ENCODE measurements at regions not wholly inside any gene's neighbourhood (a gene's known extent, or its start where the extent isn't known, plus 50 kb on each side); places are given as distances from the start of the nearest gene placed in this dataset.
A peak's percentile ranks its signal among the peaks of the same experiment; 100 is the strongest.

DNA sequence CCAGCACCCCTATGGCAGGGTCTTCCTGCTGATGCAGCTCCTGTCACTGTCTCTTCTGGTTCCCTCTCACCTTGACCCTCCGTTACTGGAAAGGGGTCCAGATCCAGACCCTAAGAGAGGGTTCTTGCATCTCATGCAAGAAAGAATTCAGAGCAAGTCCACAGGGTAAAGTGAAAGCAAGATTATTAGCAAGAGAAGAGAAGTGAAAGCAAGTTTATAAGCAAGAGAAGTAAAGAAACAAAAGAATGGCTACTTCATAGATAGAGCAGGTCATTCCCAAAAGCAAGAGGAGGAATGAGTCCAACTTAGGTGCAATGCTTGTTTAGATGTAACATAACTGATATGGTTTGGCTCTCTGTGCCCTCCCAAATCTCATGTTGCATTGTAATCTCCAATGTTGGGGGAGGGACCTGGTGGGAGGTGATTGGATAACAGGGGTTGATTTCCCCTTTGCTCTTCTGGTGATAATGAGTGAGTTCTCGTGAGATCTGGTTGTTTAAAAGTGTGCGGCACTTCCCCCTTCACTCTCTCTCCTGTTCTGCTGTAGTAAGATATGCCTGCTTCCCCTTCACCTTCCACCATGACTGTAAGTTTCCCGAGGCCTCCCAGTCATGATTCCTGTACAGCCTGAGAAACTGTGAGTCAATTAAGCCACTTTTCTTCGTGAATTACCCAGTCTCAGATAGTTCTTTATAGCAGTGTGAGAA lies 183.3 kb downstream of the MED10 start:
- DNase-seq (ENCODE audit: low read depth), result peak; percentile 4

DNA sequence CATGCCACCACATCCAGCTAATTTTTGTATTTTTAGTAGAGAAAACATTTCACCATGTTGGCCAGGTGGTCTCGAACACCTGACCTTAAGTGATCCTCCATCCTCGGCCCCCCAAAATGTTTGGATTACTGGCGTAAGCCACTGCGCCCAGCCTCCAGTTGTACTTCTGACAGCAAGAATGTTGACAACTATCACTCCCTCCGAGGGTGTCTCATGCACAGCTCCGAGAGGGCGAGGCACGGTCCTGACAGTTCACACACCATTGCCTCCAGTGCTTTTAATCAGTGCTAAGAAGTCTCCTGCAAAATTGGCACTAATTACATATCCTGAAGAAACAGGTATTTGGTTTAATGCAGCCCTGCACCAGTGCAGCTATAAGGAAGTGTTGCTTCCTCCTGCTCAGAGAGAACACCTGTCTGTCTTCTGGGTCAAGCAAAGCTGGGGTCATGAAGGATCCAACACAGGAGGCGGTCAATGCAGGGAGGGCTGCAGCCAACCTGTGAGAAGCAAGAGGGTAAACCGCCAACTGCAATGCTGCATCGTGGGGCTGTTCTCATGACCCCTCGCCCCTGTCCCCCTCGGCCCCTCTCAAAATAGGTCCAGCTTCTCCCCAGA lies 184.0 kb downstream of the MED10 start:
- no peak for DNase-seq (ENCODE audit: low read depth)

- no peak for DNase-seq (ENCODE audit: low read depth)
These were observed 185.0 kb downstream of the MED10 start for GRCh38 chr5:6193310-6193709.

DNA sequence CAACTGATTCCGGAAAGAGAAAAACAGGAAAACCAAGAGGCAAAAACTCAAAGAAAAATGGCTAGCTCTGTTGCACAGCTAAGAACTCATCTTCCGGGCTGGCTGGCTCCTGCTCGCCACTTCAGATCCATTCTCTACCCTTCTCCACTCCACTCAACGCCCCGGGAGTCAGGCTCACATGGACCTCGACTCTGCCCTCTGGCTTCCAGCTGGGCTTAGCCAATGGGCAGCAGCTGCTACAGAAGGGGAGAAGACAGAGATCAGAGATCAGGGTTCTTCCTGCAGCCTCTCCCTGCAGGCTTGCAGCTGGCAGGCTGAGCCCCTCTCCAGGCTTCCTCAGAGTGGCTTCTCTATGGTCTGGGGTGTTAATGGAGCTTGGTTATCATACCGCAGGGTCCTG lies 187.5 kb downstream of the MED10 start:
- no peak for DNase-seq (ENCODE audit: low read depth)

- DNase-seq (ENCODE audit: low read depth), result no peak
These were observed 189.4 kb downstream of the MED10 start for GRCh38 chr5:6188976-6189375.

GRCh38 chr5:6188344-6188743 lies 190.0 kb downstream of the MED10 start:
- no peak for DNase-seq (ENCODE audit: low read depth)

GRCh38 chr5:6187501-6187900 lies 190.8 kb downstream of the MED10 start:
- no peak for DNase-seq (ENCODE audit: low read depth)

GRCh38 chr5:6185574-6185973 lies 192.8 kb downstream of the MED10 start:
- DNase-seq (ENCODE audit: low read depth), result no peak

GRCh38 chr5:6184481-6184880 lies 193.9 kb downstream of the MED10 start:
- DNase-seq (ENCODE audit: low read depth), result no peak

DNA sequence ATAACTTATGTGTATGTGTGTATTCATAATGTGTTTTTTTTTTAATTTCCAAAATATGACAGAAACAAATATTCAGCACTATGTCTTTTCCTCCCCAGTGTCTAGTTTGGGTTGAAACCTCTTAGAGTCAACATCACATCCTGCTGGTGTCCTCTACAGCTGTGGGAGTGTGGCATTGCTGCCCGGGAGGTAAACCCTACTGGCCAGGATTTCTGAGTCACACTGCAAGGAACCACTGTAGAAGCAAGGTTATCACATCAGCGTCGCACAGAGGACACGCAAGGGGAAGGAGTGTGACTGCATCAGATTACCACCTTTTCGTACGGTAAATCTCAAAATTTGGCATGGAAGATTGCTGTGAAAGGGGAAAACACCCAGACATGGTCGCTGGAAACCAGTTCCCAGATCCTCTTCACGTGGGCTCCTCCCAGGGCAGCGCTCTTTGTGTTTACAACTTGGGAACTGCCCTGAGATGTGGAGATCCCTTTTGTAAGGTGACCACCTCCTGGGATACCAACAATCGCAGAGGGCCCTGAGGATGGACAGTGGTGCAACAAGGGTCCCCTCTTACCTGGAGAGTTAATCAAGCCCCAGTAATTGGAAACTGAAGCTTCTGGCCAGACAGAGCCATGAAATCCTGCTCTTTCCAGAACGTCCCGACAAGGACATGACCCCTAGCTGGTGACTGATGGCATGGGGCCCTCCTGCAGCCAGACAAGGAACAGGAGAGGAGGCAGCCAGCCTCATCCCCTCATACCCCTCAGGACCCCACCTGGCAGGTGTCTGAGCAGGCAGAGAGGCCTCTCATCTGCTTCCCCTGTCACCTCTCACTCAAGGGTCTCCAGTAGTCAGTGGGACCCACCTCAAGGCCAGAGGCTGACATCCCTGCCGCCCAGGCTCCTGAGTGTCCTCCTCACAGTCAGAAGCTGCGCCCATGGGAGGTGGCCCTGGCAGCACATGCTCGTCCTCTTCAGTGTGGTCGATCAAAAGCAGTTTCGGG lies 194.7 kb downstream of the MED10 start:
- DNase-seq (ENCODE audit: low read depth), result no peak

GRCh38 chr5:6182271-6182815 lies 196.0 kb downstream of the MED10 start:
- no peak for DNase-seq (ENCODE audit: low read depth)

DNA sequence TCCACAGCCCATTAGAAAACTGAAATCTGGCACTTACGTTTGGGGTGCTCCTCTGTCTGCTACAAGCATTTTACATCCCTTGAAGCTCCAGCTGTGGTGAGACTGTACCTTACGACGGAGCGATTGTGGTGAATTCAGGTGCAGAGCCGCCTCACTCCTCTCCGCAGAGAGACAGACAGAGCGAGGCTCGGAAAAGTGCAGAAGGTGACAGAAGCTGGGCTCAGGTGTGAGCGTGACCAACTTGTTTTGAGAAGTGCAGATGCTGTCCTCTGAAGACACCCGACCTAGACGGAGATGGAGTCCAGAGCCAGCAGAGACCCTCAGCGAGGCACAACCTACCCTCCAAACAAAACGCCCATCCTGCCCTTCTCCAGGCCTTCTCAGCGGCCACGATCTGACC lies 196.5 kb downstream of the MED10 start:
- no peak for DNase-seq (ENCODE audit: low read depth)

DNA sequence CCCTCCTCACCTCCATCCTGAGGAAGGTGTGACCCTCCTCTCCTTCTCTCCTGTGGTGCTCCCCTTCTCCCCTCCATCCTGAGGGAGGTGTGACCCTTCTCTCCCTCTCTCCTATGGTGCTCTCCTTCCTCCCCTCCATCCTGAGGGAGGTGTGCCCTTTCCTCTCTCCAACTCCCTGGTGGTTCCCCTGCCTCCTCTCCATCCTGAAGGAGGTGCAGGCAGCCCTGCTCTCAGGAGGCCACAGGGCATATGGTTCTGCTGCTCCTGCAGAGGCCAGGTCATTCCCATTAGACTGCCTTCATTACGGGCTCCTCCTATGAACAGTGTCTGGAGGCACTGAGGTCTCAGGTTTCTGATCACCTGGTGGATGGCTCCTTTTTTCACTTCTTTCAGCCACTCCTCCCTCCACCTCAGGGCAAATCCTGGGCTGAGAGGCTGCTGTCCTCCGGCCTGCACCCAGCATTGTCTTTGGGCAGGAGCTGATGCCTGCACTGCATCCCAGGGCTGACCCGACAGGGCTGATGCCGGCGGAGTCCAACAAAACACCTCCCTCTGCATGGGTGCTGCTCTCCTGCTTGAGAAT lies 197.1 kb downstream of the MED10 start:
- DNase-seq (ENCODE audit: low read depth), result no peak

DNA sequence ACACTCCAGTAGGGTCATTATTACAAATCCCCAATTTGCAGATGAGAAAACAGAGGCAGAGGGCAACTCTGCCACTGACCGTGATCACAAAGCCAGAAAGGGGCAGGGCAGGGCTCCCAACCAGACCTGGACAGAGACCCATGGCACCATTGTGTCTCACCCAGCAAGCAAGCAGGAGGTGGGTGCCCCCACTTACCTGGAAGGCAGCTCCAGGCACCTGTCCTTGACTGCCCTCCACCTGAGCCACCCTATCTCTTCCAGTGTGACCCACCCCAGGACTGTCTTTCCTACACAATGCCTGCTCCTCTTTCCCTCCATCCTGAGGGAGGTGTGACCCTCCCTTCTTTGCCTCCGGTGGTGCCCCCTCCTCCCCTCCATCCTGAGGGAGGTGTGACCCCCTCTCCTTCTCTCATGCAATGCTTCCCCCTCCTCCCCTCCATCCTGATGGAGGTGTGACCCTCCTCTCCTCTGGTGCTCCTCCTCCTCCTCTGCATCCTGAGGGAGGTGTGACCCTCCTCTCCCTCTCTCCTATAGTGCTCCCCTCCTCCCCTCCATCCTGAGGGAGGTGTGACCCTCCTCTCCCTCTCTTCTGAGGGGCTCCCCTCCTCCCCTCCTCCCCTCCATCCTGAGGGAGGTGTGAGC lies 198.0 kb downstream of the MED10 start:
- DNase-seq (ENCODE audit: low read depth), result no peak

DNA sequence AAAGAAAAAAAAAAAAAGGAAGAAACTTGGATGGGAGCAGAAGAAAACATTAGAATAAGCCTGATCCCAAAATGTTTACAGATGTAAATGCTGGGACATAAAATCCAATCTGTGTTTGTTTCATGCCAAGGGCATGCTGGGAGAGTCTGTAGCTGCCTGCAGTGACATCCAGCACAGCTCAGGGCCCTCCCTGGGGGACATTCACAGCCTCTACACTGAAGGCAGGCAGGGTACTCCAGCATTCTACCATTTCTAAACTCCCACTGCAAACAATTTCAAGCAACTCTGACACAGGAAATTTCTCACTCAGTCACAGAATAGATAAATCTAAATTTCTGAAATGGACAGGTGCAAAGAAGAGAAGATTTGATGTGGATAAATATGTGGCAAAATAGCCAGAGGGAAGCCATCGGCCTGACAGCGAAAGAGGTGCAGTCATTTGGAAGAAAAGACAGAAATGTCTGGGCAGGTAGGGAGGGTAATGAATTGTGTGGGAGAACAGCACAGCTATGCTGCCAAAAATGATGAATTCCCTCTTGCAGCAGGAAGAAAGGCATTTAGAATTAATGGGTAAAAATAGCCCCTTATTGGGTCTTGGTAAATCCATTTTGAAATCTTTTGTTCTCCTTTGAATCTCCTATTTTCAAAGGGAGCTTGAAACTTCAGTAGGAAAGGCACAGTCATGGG lies 199.4 kb downstream of the MED10 start:
- DNase-seq (ENCODE audit: low read depth), result no peak

DNA sequence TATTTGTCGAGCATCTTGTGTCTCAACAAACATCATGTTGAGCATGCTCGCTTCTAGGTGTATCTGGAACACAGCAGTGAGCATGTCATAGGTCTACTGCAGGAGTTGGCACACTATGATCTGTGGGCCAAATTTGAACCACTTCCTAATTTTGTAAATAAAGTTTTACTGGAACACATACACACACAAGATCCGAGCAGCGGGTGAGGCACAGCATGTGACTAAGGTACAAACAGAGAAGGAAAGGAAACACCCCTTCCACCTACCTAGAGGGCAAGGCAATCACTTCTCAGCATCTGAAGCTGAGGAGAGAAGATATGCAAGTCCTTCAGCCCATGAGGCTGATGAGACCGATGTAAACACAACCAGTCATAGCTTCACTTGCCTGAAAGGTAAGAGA lies 200.4 kb downstream of the MED10 start:
- no peak for DNase-seq (ENCODE audit: low read depth)

- no peak for DNase-seq (ENCODE audit: low read depth)
These were observed 202.1 kb downstream of the MED10 start for GRCh38 chr5:6176102-6176693.

DNA sequence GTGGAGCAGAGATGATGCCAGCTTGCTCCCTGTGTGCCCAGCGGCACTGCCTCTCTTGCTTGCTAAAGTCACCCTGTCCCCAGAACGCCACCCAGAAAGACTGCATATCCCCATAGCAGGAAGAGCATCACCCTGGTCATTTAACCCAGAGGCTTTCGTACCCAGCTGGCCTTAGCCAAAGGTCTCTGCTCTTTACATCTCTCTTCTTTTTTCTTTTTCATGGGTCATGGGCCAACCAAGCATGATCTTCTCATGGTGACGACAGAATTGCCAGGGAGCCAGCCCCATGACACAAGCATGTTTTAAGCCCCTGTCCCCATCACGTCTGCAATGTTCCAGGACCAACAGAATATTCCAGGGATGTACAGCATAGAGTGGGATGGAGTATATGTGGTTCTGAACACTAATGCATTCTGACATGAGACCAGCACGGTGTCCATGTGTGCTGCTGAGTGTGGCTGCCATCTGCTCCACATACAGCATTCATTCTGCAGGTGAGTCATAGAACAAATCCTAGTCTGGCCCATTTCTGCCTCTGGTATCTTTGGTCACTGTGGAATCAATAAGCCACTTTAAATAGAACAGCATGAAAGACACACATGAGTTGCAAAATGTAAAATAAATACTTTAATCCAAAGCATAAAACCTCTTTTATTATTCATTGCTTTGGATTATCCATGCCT lies 203.0 kb downstream of the MED10 start:
- DNase-seq (ENCODE audit: low read depth), result no peak

- DNase-seq (ENCODE audit: low read depth), result no peak
These were observed 208.7 kb downstream of the MED10 start for GRCh38 chr5:6169660-6170059.
